ENCODE measurements at regions not wholly inside any gene's neighbourhood (a gene's known extent, or its start where the extent isn't known, plus 50 kb on each side); places are given as distances from the start of the nearest gene placed in this dataset.

DNA sequence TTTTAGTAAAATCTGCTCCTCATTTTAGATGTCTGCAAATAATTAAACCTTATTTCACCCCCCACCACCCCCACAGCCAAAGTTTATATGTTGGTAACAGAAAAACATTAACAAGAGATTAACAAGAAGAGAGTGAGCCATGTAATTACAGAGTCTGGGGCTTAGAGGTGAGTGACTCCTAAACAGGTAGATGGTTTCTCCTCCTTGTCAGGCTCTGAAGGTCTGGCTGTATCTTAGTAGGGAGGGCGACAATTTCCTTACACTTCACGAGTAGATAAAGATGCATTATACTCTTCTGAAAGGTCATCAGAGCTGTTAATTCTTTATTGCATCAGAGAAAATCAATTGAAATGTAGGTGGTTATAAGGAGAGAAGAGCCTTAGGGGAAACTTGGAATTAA, 171.8 kb upstream of the ANKRD50 start:
- no peaks in the 10 kb centered on the region for H3K9me3 ChIP-seq
- Mint-ChIP-seq H3K36me3 (no peaks in the 10 kb centered on the region), H3K4me1 (no peaks in the 10 kb centered on the region), H3K27me3 (no peaks in the 10 kb centered on the region), H3K27ac (no peak overlapping the region), H3K4me3 (no peak overlapping the region), H3K9me3 (peaks cover 0 to 2% (median 2%) of the 10 kb centered on the region in 3 donors)
- DNase-seq (no peak), ATAC-seq (replicated peaks in 1 of 4) (no peak)
- no peak overlapping the region for H3K4me3 ChIP-seq (ENCODE audit: control insufficient read depth in 1 of 2, extremely low read depth in 1 of 2, low read length in 1 of 2)
- no CpG with 5 or more reads among the region's 2 CpGs for WGBS (ENCODE audit: insufficient coverage)
- H3K4me1 ChIP-seq (ENCODE audit: control insufficient read depth in 1 of 2, extremely low read depth in 1 of 2, insufficient read depth in 2 of 2, low read length in 2 of 2): no peaks in the 10 kb centered on the region
- H3K36me3 ChIP-seq (ENCODE audit: control insufficient read depth in 2 of 2, extremely low read depth in 1 of 2, insufficient read depth in 1 of 2, low read length in 1 of 2): no peaks in the 10 kb centered on the region
- no peaks in the 10 kb centered on the region for H3K27me3 ChIP-seq (replicated peaks in 1 of 2; ENCODE audit: control insufficient read depth in 2 of 2, extremely low read depth in 1 of 2, insufficient read depth in 2 of 2, low read length in 1 of 2)
- no peak overlapping the region for H3K27ac ChIP-seq (ENCODE audit: low read length)
- ChIA-PET POLR2A (no interaction called here), CTCF (no interaction called here)

DNA sequence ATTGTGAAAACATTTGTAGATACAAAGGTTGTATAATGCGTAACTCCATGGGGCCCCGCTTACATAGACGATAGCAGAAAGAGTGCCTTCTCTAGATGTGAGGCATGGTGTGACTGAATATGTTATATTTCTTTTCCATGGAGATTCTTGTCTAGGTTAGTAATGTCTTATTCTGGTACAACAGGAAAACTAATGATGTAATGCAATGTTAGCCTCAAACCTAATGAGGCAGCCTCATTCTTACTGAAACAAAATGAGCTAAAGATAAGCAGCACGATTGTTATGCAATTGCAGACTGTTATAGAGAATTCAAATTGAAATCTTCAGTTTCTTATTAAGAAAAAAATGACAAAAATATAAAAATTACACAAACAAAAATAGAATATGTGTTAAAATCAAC, 171.1 kb upstream of the ANKRD50 start:
- Histone ChIP-seq H3K4me3 (ENCODE audit: control insufficient read depth in 1 of 2, extremely low read depth in 1 of 2, low read length in 1 of 2) (no peak overlapping the region), H3K36me3 (ENCODE audit: control insufficient read depth in 2 of 2, extremely low read depth in 1 of 2, insufficient read depth in 1 of 2, low read length in 1 of 2) (no peaks in the 10 kb centered on the region), H3K9me3 (no peaks in the 10 kb centered on the region), H3K4me1 (ENCODE audit: control insufficient read depth in 1 of 2, extremely low read depth in 1 of 2, insufficient read depth in 2 of 2, low read length in 2 of 2) (no peaks in the 10 kb centered on the region), H3K27me3 (replicated peaks in 1 of 2; ENCODE audit: control insufficient read depth in 2 of 2, extremely low read depth in 1 of 2, insufficient read depth in 2 of 2, low read length in 1 of 2) (no peaks in the 10 kb centered on the region), H3K27ac (ENCODE audit: low read length) (no peak overlapping the region)
- DNase-seq (no peak), ATAC-seq (replicated peaks in 1 of 4) (no peak)
- ChIA-PET POLR2A (no interaction called here), CTCF (no interaction called here)
- H3K27me3 Mint-ChIP-seq: no peaks in the 10 kb centered on the region
- H3K36me3 Mint-ChIP-seq: no peaks in the 10 kb centered on the region
- no peak overlapping the region for H3K4me3 Mint-ChIP-seq
- peaks cover 0 to 2% (median 0%) of the 10 kb centered on the region in 3 donors for H3K9me3 Mint-ChIP-seq
- H3K27ac Mint-ChIP-seq: no peak overlapping the region
- H3K4me1 Mint-ChIP-seq: no peaks in the 10 kb centered on the region
- WGBS (ENCODE audit: insufficient coverage): 94% methylated on average over 3 of the region's 4 CpGs

DNA sequence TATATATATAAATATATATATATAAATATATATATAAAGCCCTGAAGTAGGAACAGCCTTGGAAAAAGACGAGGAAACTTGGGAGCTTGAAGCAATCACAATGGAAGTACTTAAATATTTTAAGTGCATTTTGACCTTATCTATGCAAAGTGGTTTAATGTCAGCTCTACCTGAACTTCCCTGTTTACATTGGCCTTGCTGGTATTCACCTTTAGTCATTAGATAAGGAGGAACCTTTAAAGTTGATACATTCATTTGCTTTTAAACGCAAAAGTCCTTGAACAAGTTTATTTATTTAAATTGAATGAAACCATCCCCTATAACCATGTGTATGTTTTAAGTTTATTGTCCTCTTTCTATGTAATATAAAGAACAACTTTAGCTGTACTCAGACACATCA, 166.7 kb upstream of the ANKRD50 start:
- CTCF ChIA-PET: no interaction called here

DNA sequence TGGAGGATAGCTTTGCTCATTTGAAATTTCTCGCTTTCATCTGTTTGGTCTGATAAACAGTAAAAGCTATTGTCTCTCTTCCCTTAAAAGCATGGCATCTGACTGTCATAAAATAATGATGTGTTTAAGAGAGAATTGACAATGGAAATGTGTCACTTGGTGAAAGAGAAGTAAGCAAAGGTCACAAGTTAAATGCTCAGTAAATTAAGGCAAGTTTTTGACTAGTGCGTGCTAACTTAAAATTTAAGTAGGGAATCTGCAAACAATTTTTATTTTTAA, 161.6 kb upstream of the ANKRD50 start:
- Mint-ChIP-seq H3K4me1 (no peaks in the 10 kb centered on the region), H3K27me3 (no peaks in the 10 kb centered on the region), H3K4me3 (no peak overlapping the region), H3K9me3 (peaks cover 10 to 20% (median 15%) of the 10 kb centered on the region in 3 donors), H3K36me3 (no peaks in the 10 kb centered on the region), H3K27ac (no peak overlapping the region)
- Histone ChIP-seq H3K4me3 (ENCODE audit: control insufficient read depth in 1 of 2, extremely low read depth in 1 of 2, low read length in 1 of 2) (no peak overlapping the region), H3K4me1 (ENCODE audit: control insufficient read depth in 1 of 2, extremely low read depth in 1 of 2, insufficient read depth in 2 of 2, low read length in 2 of 2) (no peaks in the 10 kb centered on the region), H3K27me3 (replicated peaks in 1 of 2; ENCODE audit: control insufficient read depth in 2 of 2, extremely low read depth in 1 of 2, insufficient read depth in 2 of 2, low read length in 1 of 2) (no peaks in the 10 kb centered on the region), H3K9me3 (no peaks in the 10 kb centered on the region), H3K36me3 (ENCODE audit: control insufficient read depth in 2 of 2, extremely low read depth in 1 of 2, insufficient read depth in 1 of 2, low read length in 1 of 2) (no peaks in the 10 kb centered on the region), H3K27ac (ENCODE audit: low read length) (no peak overlapping the region)
- ChIA-PET CTCF (interaction anchor here in 1 of 2 donors (0.5 kb wide), 1 partner anchor 407 kb away, joined by 5 read pairs; no protein-coding TSS in a partner anchor), POLR2A (no interaction called here)
- ATAC-seq (replicated peaks in 1 of 4) (no peak), DNase-seq (no peak)
- 100% methylated on average over 1 of the region's 2 CpGs for WGBS (ENCODE audit: insufficient coverage)

More for the DNA sequence above, 166.7 kb upstream of the ANKRD50 start:
- Mint-ChIP-seq H3K36me3 (no peaks in the 10 kb centered on the region), H3K27ac (no peak overlapping the region), H3K4me3 (no peak overlapping the region), H3K4me1 (no peaks in the 10 kb centered on the region), H3K27me3 (no peaks in the 10 kb centered on the region), H3K9me3 (peaks cover 10 to 13% (median 13%) of the 10 kb centered on the region in 3 donors)
- Histone ChIP-seq H3K27ac (ENCODE audit: low read length) (no peak overlapping the region), H3K36me3 (ENCODE audit: control insufficient read depth in 2 of 2, extremely low read depth in 1 of 2, insufficient read depth in 1 of 2, low read length in 1 of 2) (no peaks in the 10 kb centered on the region), H3K4me3 (ENCODE audit: control insufficient read depth in 1 of 2, extremely low read depth in 1 of 2, low read length in 1 of 2) (no peak overlapping the region), H3K27me3 (replicated peaks in 1 of 2; ENCODE audit: control insufficient read depth in 2 of 2, extremely low read depth in 1 of 2, insufficient read depth in 2 of 2, low read length in 1 of 2) (no peaks in the 10 kb centered on the region), H3K9me3 (no peaks in the 10 kb centered on the region), H3K4me1 (ENCODE audit: control insufficient read depth in 1 of 2, extremely low read depth in 1 of 2, insufficient read depth in 2 of 2, low read length in 2 of 2) (no peaks in the 10 kb centered on the region)
- no CpG with 5 or more reads among the region's 2 CpGs for WGBS (ENCODE audit: insufficient coverage)
- ATAC-seq (replicated peaks in 1 of 4) (no peak), DNase-seq (no peak)
- POLR2A ChIA-PET: interaction anchor here in 1 of 2 donors (0.6 kb wide), 1 partner anchor 85 kb away, joined by 7 read pairs; no protein-coding TSS in a partner anchor

DNA sequence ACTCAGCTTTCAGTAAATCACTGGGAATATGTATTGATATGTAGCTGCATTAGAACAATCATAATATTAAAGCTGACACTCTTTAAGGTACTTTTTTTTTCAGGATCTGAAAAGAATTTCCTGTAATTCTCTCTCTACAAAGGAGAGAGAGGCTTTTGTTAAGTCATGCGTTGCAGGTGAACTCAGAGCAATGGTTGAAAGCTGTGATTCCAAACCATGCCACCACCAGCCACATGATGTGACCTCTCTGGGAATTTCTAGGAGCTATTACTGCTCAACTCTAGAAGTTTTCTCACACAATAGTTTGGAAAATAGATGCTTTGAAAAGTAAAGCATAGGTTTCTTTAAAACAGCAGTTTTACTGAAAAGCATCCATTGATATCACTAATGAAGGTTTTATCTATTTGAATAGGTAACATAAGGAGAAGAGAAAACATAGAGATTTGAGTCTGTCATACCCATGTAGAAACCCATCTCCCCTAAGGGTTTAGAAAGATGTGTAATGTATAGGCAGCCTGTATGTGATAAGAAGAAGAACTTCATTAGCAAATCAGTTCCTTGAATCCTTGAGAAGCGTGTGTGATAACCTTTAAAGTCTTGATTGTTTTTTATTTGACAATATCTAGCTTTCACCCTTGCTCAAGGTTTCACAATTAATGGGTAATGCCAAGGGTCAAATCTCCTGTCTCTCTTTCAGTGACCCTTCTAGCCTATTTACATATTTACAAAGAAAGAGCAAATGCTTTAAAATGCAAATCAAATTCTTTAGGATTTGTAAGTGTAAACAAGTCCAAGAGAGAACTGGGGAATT, 161.0 kb upstream of the ANKRD50 start:
- no CpG with 5 or more reads among the region's 2 CpGs for WGBS (ENCODE audit: insufficient coverage)
- no peaks in the 10 kb centered on the region for H3K4me1 Mint-ChIP-seq
- peaks cover 10 to 20% (median 15%) of the 10 kb centered on the region in 3 donors for H3K9me3 Mint-ChIP-seq

DNA sequence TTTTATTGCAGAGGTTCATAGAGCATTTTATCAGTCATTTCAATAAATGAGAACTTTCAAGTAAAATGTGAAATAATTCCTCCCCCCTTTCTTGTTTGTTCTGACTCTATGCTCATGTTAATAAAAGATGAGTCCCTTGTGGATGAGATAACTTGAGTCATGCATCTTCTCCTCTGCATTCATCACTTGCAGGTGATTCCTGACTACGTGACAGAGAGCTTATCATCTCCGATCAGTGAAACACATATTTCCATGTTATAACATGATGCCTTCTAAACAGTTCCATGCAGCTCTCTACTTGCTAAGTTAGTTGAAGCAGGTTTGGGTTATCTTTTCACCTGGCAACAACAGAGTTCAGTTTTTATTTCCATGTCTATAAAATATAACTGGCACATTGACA, 160.1 kb upstream of the ANKRD50 start:
- ChIA-PET CTCF (no interaction called here), POLR2A (no interaction called here)
- Mint-ChIP-seq H3K4me3 (no peak overlapping the region), H3K27ac (no peak overlapping the region), H3K27me3 (no peaks in the 10 kb centered on the region), H3K36me3 (no peaks in the 10 kb centered on the region), H3K4me1 (no peaks in the 10 kb centered on the region), H3K9me3 (peaks cover 10 to 20% (median 11%) of the 10 kb centered on the region in 3 donors)
- Histone ChIP-seq H3K27me3 (replicated peaks in 1 of 2; ENCODE audit: control insufficient read depth in 2 of 2, extremely low read depth in 1 of 2, insufficient read depth in 2 of 2, low read length in 1 of 2) (no peaks in the 10 kb centered on the region), H3K4me3 (ENCODE audit: control insufficient read depth in 1 of 2, extremely low read depth in 1 of 2, low read length in 1 of 2) (no peak overlapping the region), H3K9me3 (no peaks in the 10 kb centered on the region), H3K27ac (ENCODE audit: low read length) (no peak overlapping the region), H3K36me3 (ENCODE audit: control insufficient read depth in 2 of 2, extremely low read depth in 1 of 2, insufficient read depth in 1 of 2, low read length in 1 of 2) (no peaks in the 10 kb centered on the region), H3K4me1 (ENCODE audit: control insufficient read depth in 1 of 2, extremely low read depth in 1 of 2, insufficient read depth in 2 of 2, low read length in 2 of 2) (no peaks in the 10 kb centered on the region)
- DNase-seq (no peak), ATAC-seq (replicated peaks in 1 of 4) (no peak)
- no CpG with 5 or more reads among the region's 2 CpGs for WGBS (ENCODE audit: insufficient coverage)

More for the DNA sequence above, 161.0 kb upstream of the ANKRD50 start:
- H3K27me3 ChIP-seq (replicated peaks in 1 of 2; ENCODE audit: control insufficient read depth in 2 of 2, extremely low read depth in 1 of 2, insufficient read depth in 2 of 2, low read length in 1 of 2): no peaks in the 10 kb centered on the region
- POLR2A ChIA-PET: no interaction called here
- Mint-ChIP-seq H3K4me3 (no peak overlapping the region), H3K36me3 (no peaks in the 10 kb centered on the region), H3K27me3 (no peaks in the 10 kb centered on the region), H3K27ac (no peak overlapping the region)
- CTCF ChIA-PET: interaction anchor here in 1 of 2 donors (0.5 kb wide), 1 partner anchor 408 kb away, joined by 5 read pairs; no protein-coding TSS in a partner anchor
- DNase-seq (no peak), ATAC-seq (replicated peaks in 1 of 4) (no peak)
- H3K9me3 ChIP-seq: no peaks in the 10 kb centered on the region
- H3K27ac ChIP-seq (ENCODE audit: low read length): no peak overlapping the region
- H3K4me1 ChIP-seq (ENCODE audit: control insufficient read depth in 1 of 2, extremely low read depth in 1 of 2, insufficient read depth in 2 of 2, low read length in 2 of 2): no peaks in the 10 kb centered on the region
- H3K4me3 ChIP-seq (ENCODE audit: control insufficient read depth in 1 of 2, extremely low read depth in 1 of 2, low read length in 1 of 2): no peak overlapping the region
- no peaks in the 10 kb centered on the region for H3K36me3 ChIP-seq (ENCODE audit: control insufficient read depth in 2 of 2, extremely low read depth in 1 of 2, insufficient read depth in 1 of 2, low read length in 1 of 2)
